TTC549 (cell line): ENCODE measurements at regions not wholly inside any gene's neighbourhood (a gene's known extent, or its start where the extent isn't known, plus 50 kb on each side); places are given as distances from the start of the nearest gene placed in this dataset.
"Not testable (repeated sequence)": the region's sequence is repeated elsewhere in the genome, so short reads cannot be mapped to it uniquely, and the experiment has no call there.

ENCODE experiments used
- FAIRE-seq: peaks from 2 replicates; lab custom pipeline; 2012; peaks lifted over from hg19 to GRCh38; lab: Jason Lieb, UNC

DNA sequence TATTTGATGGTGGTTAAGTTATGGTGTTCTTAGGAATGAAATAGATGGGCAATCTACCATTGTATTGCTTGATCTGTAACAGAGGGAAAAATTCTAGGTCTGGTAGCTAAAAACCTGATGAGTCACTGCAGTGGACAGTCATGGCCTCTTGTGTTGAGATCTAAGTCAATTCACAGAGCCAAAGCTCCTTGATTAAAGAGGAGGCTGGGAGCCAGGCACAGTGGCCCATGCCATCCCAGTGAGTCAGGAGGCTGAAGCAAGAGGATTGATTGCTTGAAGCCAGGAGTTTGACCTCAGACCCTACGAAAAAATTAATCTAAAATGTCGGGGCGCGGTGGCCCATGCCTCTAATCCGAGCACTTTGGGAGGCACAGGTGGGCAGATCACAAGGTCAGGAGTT lies 67.1 kb upstream of the KPNA3 start:
- FAIRE-seq = no peak

DNA sequence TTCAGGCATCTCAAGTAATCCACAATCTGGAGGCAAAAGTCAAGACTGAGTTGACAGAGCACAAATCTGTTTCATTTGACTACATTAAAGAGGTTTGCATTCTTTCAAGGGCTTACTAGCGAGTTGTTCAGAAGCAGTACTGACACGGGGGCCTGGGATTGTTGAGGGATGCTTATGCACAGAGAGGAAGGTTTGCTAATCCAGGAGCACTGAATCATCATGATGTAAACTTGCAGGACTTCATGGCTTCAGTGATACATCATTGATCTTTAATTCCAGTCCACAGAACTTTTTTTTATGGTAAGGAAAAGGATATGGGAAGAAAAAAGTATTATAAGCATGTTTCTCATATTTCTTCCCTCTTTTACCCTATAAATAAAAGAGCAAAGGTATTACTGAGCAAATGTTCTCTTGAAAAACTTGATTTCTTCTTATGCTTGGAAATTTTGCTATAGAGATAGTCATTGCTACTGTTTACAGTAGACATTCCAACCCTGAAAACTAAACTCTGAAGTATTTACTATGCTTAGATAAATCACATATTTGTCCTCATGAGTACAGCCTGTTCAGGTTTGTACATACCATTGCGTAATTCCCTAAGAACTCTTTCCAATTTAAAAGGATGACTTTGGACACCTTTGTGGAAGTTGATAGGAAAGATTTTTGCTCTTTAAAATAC lies 65.8 kb upstream of the KPNA3 start:
- peak; percentile 80 for FAIRE-seq

DNA sequence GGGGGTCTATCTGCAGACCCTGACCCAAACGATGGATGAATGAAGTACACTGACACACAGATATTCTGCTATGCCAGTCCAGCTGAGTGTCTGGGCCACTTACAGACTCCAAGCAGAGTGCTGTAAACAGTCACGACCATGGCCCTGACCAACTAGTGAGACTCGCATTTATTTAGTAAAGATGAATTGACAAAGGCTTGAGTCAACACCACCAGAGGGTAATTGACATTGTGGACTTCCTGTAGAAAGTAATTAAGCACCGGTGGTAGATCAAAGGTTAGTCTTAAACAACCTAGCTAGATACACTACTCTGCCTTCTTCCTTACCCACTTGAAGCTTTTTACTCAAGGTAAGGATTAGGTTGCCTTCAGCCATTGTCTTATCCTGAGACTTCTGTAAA lies 63.4 kb upstream of the KPNA3 start:
- FAIRE-seq = no peak

DNA sequence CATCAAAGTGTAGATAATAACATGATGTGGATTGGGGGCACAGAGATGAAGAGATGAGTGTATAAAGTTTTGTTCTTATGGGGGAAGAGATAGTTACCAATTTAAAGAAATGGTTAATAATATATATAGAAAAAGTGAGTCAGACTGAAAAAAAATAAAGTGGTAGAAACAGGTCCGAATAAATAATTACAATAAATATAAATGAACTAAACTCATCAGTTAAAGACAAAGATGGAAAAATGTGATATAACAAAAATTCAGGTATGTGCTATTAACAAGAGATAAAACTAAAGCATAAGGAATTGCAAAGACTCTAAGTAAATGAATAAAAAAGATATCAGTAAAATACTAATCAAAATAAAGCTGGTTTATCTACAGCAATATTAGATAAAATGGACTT lies 61.1 kb upstream of the KPNA3 start:
- no peak for FAIRE-seq

DNA sequence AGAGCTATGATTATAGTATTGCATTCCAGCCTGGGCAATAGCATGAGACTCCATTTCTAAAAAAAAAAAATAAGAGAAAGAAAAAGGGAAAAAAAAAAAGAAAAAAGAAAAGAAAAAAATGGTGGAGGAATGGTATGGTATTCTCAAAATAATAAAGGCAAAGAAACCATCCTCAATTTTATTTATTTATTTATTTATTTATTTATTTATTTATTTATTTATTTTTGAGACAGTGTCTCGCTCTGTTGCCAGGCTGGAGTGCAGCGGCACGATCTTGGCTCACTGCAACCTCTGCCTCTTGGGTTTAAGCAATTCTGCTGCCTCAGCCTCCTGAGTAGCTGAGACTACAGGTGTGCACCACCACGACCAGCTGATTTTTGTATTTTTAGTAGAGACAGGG lies 60.0 kb upstream of the KPNA3 start:
- FAIRE-seq = not testable (repeated sequence)

DNA sequence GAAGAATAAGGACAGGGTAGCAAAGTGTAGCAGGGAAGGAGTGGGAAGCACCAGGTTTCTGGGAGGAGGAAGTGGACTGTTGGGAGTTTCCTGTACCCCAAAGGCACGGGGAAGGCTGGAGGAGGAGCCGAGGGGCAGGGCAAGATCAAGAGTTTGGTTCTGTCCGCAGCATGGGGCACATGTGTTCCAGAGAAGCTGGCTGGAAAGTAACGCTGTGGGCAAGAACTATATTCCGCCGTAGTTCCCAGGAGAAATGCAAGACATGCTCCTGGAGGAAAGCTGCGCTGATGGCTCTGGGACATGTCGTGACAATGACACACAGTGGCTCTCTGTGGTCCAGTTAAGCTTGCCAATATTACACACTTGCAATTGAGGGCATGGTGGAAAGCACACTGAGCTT lies 51.7 kb upstream of the KPNA3 start:
- no peak for FAIRE-seq
